C4-2B (cell line): ENCODE measurements at regions not wholly inside any gene's neighbourhood (a gene's known extent, or its start where the extent isn't known, plus 50 kb on each side); places are given as distances from the start of the nearest gene placed in this dataset.

Experiments
- ZFX ChIP-seq: fragments of 450-650 bp; IDR thresholded peaks from 2 replicates; pipeline ENCODE4 v1.6.1; 2017
- TF ChIP-seq, protein P1 (sequence below): fragments of 450-650 bp; conservative IDR thresholded peaks from 2 replicates; pipeline ENCODE4 v1.5.1; 2017; ENCODE audit warnings: mild to moderate bottlenecking

DNA sequence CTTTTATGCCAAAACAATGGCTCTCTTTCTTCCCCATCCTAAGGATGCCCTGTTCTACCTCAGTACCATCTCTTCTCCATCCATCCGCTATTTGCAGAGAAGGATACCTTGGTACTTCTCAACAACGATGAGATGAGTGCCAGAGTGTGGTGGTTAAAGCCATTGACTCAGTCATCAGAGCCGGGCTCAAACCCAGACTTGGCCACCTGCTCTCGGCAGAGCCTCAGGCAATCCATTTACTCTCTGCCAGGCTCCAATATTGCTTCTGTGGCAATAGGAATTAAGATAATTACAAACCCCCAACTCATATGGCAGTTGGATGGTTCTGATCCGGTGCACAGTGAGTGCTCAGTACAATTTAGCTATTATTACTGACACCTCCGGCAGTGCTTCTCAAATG, 121.3 kb downstream of the PRLHR start:
- TF ChIP-seq, protein P1, sequence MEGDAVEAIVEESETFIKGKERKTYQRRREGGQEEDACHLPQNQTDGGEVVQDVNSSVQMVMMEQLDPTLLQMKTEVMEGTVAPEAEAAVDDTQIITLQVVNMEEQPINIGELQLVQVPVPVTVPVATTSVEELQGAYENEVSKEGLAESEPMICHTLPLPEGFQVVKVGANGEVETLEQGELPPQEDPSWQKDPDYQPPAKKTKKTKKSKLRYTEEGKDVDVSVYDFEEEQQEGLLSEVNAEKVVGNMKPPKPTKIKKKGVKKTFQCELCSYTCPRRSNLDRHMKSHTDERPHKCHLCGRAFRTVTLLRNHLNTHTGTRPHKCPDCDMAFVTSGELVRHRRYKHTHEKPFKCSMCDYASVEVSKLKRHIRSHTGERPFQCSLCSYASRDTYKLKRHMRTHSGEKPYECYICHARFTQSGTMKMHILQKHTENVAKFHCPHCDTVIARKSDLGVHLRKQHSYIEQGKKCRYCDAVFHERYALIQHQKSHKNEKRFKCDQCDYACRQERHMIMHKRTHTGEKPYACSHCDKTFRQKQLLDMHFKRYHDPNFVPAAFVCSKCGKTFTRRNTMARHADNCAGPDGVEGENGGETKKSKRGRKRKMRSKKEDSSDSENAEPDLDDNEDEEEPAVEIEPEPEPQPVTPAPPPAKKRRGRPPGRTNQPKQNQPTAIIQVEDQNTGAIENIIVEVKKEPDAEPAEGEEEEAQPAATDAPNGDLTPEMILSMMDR = no peak
- no peak for TF ChIP-seq ZFX
